ENCODE measurements at regions not wholly inside any gene's neighbourhood (a gene's known extent, or its start where the extent isn't known, plus 50 kb on each side); places are given as distances from the start of the nearest gene placed in this dataset.

GRCh38 chr14:89000007-89000942 is 175.8 kb downstream of the TTC8 start (continued):
- no peak for TF ChIP-seq CTCF (conservative IDR thresholded peaks at IDR 0.05; ENCODE audit: low read depth in 2 of 2)

GRCh38 chr14:89004166-89004565 is 179.7 kb downstream of the TTC8 start:
- no peaks in the 10 kb centered on the region for H4K20me1 ChIP-seq (replicated peaks; ENCODE audit: insufficient read depth)
- H3K27ac ChIP-seq (ENCODE audit: low read depth), result no peak overlapping the region
- Mint-ChIP-seq H3K4me3 (no peak overlapping the region), H3K27me3 (ENCODE audit: insufficient read depth, low read depth, poor library complexity) (peaks cover 5% of the 10 kb centered on the region), H3K27ac (no peak overlapping the region), H3K4me1 (peaks cover 3% of the 10 kb centered on the region; the same call in 1 of the 3 replicates), H3K9me3 (no peaks in the 10 kb centered on the region), H3K36me3 (ENCODE audit: low read depth) (no peaks in the 10 kb centered on the region)
- H3K4me1 ChIP-seq (ENCODE audit: insufficient read depth), result no peaks in the 10 kb centered on the region
- ATAC-seq, result no peak
- H2AFZ ChIP-seq, result no peak overlapping the region
- no peak overlapping the region for H3K4me2 ChIP-seq
- H3K36me3 ChIP-seq (ENCODE audit: insufficient read depth), result no peaks in the 10 kb centered on the region
- no peaks in the 10 kb centered on the region for H3F3A ChIP-seq (replicated peaks; ENCODE audit: low read depth)
- DNase-seq (ENCODE audit: low spot score), result no peak
- no peaks in the 10 kb centered on the region for H3K79me2 ChIP-seq (replicated peaks; ENCODE audit: insufficient read depth)
- no peaks in the 10 kb centered on the region for H3K27me3 ChIP-seq (ENCODE audit: insufficient read depth)
- H3K9me2 ChIP-seq (ENCODE audit: insufficient read depth), result peaks cover 23% of the 10 kb centered on the region
- no peak overlapping the region for H3K4me3 ChIP-seq
- TF ChIP-seq EZH2 (IDR thresholded peaks at IDR 0.05; ENCODE audit: low read depth, unreplicated experiment) (no peak), ETS1 (IDR thresholded peaks at IDR 0.05) (no peak), ZNF462 (CRISPR knock-in tag; IDR thresholded peaks at IDR 0.05) (no peak), REST (IDR thresholded peaks at IDR 0.05; ENCODE audit: unreplicated experiment) (no peak), ZNF114 (CRISPR knock-in tag; IDR thresholded peaks at IDR 0.05) (no peak), NANOG (IDR thresholded peaks at IDR 0.05; ENCODE audit: borderline replicate concordance) (no peak), EZH2phosphoT487 (IDR thresholded peaks at IDR 0.05; ENCODE audit: unreplicated experiment) (no peak), JUNB (IDR thresholded peaks at IDR 0.05; ENCODE audit: unreplicated experiment) (no peak)

Data from GM23338 (cell line).